Vagina (tissue), 2 donors: ENCODE measurements at regions not wholly inside any gene's neighbourhood (a gene's known extent, or its start where the extent isn't known, plus 50 kb on each side); places are given as distances from the start of the nearest gene placed in this dataset.

ENCODE experiments used
- CTCF ChIP-seq, 3 experiments: fragments of 450-650 bp in 2 of 3; fragments of 200-600 bp in 1 of 3; sonication (generic) in 1 of 3; IDR thresholded peaks; one replicate each; pipeline ENCODE4 v1.5.1; 2017 to 2019; ENCODE audit warnings: antibody characterized with exemption in 3 of 3, mild to moderate bottlenecking in 2 of 3, moderate library complexity in 2 of 3
- POLR2A ChIP-seq, 2 donors: fragments of 450-650 bp; IDR thresholded peaks; one replicate each; pipeline ENCODE4 v1.6.1; 2017; ENCODE audit warnings: antibody characterized with exemption in 2 of 2, mild to moderate bottlenecking in 2 of 2, moderate library complexity in 2 of 2
- POLR2AphosphoS5 ChIP-seq, 2 donors: sonication (generic); formaldehyde crosslinking; IDR thresholded peaks; one replicate each; pipeline ENCODE4 v1.9.0; 2017; ENCODE audit warnings: antibody characterized with exemption in 2 of 2, mild to moderate bottlenecking in 2 of 2, low read depth in 1 of 2; ENCODE audit not compliant: insufficient read depth in 1 of 2

GRCh38 chr10:130558746-130559546, 422.8 kb downstream of the GLRX3 start:
- TF ChIP-seq POLR2A (IDR thresholded peaks at IDR 0.05) (no peak), CTCF (IDR thresholded peaks at IDR 0.05) (no peak), POLR2AphosphoS5 (IDR thresholded peaks at IDR 0.05; ENCODE audit: insufficient read depth in 1 of 2, low read depth in 1 of 2) (no peak)
